Tibial nerve (tissue), 4 donors: ENCODE measurements at regions not wholly inside any gene's neighbourhood (a gene's known extent, or its start where the extent isn't known, plus 50 kb on each side); places are given as distances from the start of the nearest gene placed in this dataset.
A peak's percentile ranks its signal among the peaks of the same experiment; 100 is the strongest.
"Not testable (repeated sequence)": the region's sequence is repeated elsewhere in the genome, so short reads cannot be mapped to it uniquely, and the experiment has no call there.

Experiments used
- DNase-seq, 2 donors: peaks; one replicate each; pipeline ENCODE4 v3.0.0-alpha.2; 2019; ENCODE audit warnings: low spot score in 2 of 2
- H3K27ac ChIP-seq, 4 donors: fragments of 200-600 bp; sonication (generic) in 3 of 4; one replicate each; pipeline ENCODE4 v1.5.1; 2017 to 2019; ENCODE audit warnings: mild to moderate bottlenecking in 1 of 4
- H3K27me3 ChIP-seq, 2 donors: fragments of 200-600 bp; sonication (generic) in 1 of 2; one replicate each; pipeline versions ENCODE4 v1.5.1 to v1.6.0; 2017 to 2019
- H3K36me3 ChIP-seq, 3 donors: fragments of 200-600 bp; sonication (generic); one replicate each; pipeline ENCODE4 v1.5.1; 2018 to 2019
- H3K4me1 ChIP-seq, 4 donors: fragments of 200-600 bp; sonication (generic) in 3 of 4; one replicate each; pipeline ENCODE4 v1.5.1; 2017 to 2019
- H3K4me3 ChIP-seq, 4 donors: fragments of 200-600 bp; sonication (generic) in 3 of 4; one replicate each; pipeline ENCODE4 v1.5.1; 2017 to 2019; ENCODE audit warnings: mild to moderate bottlenecking in 1 of 4, moderate library complexity in 1 of 4
- H3K9me3 ChIP-seq, 4 donors: fragments of 200-600 bp; sonication (generic) in 3 of 4; one replicate each; pipeline ENCODE4 v1.5.1; 2017 to 2019
- EP300 ChIP-seq, 2 donors: sonication (generic); formaldehyde crosslinking; IDR thresholded peaks; one replicate each; pipeline ENCODE4 v1.6.1; 2017; ENCODE audit warnings: antibody characterized with exemption in 2 of 2, mild to moderate bottlenecking in 1 of 2
- POLR2A ChIP-seq, 2 donors: fragments of 450-650 bp; IDR thresholded peaks; one replicate each; pipeline ENCODE4 v1.6.1; 2017; ENCODE audit warnings: antibody characterized with exemption in 2 of 2, mild to moderate bottlenecking in 2 of 2, moderate library complexity in 2 of 2
- WGBS, 2 donors: methylation state at CpG; one replicate each; pipeline ENCODE4 v1.1.5; 2018; 5-methylcytosine and 5-hydroxymethylcytosine counted together
- TF ChIP-seq, protein P1 (sequence below), 5 experiments: fragments of 200-600 bp in 3 of 5; fragments of 450-650 bp in 2 of 5; sonication (generic) in 3 of 5; IDR thresholded peaks; one replicate each; pipeline ENCODE4 v1.5.1; 2016 to 2019; ENCODE audit warnings: antibody characterized with exemption in 5 of 5, mild to moderate bottlenecking in 3 of 5, moderate library complexity in 2 of 5

DNA sequence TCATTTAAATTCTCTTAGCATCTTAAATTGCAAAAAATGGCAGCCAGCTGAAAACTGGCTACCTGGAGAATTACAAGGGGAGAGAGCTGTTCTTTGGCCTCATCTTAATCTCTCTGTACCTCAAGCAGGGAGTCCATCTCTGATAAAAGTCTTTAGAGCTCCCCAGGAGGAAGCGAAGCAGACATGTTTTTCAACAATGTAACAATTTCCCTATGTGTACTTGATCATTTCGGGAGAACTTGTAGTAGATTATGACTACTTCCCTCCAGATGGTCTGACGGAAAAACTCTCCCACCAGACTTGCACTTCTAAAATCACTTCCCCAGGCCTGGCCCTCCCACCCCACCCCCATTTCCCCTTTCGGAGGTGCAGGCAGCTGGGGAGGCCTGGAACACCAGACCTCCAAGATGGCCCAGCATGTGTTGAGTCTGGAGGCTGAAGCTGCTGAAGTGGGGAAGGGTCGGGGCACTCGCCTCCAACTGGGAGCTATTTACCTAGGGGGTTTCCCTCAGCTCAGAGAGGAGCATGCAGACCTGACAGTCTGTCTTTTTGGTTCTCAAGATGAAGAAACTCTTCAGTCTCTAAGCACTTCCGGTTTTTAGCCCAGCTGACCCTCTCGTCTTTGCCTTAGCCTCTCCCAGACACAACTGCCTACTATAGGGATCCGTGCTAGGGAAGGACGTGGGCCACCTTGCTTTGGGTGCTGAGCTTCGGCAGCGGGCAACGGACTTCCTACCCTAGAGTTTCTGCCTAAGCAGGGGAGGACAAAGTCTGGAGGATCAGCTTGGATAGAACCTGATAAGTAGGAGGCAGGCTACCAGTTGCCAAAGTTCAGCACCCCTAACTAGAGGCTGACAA lies 164.0 kb upstream of the TBL1XR1 start:
- TF ChIP-seq POLR2A (IDR thresholded peaks at IDR 0.05) (no peak), EP300 (IDR thresholded peaks at IDR 0.05) (no peak)
- TF ChIP-seq, protein P1, sequence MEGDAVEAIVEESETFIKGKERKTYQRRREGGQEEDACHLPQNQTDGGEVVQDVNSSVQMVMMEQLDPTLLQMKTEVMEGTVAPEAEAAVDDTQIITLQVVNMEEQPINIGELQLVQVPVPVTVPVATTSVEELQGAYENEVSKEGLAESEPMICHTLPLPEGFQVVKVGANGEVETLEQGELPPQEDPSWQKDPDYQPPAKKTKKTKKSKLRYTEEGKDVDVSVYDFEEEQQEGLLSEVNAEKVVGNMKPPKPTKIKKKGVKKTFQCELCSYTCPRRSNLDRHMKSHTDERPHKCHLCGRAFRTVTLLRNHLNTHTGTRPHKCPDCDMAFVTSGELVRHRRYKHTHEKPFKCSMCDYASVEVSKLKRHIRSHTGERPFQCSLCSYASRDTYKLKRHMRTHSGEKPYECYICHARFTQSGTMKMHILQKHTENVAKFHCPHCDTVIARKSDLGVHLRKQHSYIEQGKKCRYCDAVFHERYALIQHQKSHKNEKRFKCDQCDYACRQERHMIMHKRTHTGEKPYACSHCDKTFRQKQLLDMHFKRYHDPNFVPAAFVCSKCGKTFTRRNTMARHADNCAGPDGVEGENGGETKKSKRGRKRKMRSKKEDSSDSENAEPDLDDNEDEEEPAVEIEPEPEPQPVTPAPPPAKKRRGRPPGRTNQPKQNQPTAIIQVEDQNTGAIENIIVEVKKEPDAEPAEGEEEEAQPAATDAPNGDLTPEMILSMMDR (IDR thresholded peaks at IDR 0.05), result no peak
- peaks cover 4 to 59% (median 35%) of the 10 kb centered on the region in 4 donors for H3K4me1 ChIP-seq
- DNase-seq, result no peak
- H3K36me3 ChIP-seq, result no peaks in the 10 kb centered on the region
- WGBS, 2 donors, result 82 to 86% methylated on average over 13 of the region's 13 CpGs
- peak overlapping the region; percentile 72 to 94 (median 86) for H3K27ac ChIP-seq
- no peaks in the 10 kb centered on the region for H3K27me3 ChIP-seq
- H3K4me3 ChIP-seq, result peak overlapping the region in 1 of 4 donors; percentile 54
- H3K9me3 ChIP-seq, result no peaks in the 10 kb centered on the region

DNA sequence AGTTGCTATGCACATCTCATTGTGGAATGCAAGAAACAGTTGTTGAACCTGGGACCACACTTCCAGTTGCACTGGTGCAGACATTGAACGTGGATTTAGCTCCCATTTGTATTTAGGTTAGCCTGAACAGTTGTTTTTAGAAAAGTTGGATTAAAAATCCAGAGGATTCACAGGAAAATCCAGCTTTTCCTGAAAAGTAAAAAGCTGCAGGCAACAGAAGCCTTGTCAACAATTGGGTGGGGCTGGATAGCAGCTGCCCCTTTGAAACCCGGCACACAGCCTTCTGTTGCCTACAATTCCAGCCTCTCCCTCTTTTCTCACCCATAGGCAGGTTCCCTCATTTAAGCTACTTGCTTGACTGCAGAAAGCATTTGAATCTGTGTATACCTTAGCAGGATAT lies 165.3 kb upstream of the TBL1XR1 start:
- no peak for DNase-seq
- TF ChIP-seq EP300 (IDR thresholded peaks at IDR 0.05), result no peak
- TF ChIP-seq, protein P1 (IDR thresholded peaks at IDR 0.05), result no peak
- no peak for TF ChIP-seq POLR2A (IDR thresholded peaks at IDR 0.05)
- Histone ChIP-seq H3K9me3 (no peaks in the 10 kb centered on the region), H3K27me3 (no peaks in the 10 kb centered on the region), H3K4me3 (no peak overlapping the region), H3K4me1 (peaks cover 0 to 46% (median 26%) of the 10 kb centered on the region in 4 donors), H3K27ac (no peak overlapping the region), H3K36me3 (no peaks in the 10 kb centered on the region)
- WGBS, 2 donors, result 62 to 66% methylated on average over 2 of the region's 2 CpGs

DNA sequence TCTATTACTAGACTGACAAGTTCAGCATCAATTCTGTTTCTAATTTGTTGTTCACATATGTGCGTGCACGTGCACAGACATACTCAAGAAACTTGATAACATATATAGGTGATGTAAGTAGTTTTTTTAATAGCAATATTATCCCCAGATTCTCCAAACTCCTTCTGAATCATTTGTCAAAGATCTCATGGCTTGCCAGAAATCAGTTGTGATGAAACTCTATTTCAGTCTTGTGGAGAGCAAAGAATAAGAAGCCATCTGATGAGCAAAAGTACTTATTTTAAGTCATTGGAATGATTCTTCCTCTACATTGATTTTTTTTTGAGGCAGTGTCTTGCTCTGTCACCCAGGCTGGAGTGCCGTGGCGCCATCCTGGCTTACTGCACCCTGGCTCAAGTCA lies 167.0 kb upstream of the TBL1XR1 start:
- Histone ChIP-seq H3K27ac (no peak overlapping the region), H3K9me3 (no peaks in the 10 kb centered on the region), H3K27me3 (no peaks in the 10 kb centered on the region), H3K4me3 (no peak overlapping the region), H3K4me1 (peaks cover 0 to 30% (median 10%) of the 10 kb centered on the region in 4 donors), H3K36me3 (no peaks in the 10 kb centered on the region)
- no peak for TF ChIP-seq POLR2A (IDR thresholded peaks at IDR 0.05)
- no peak for TF ChIP-seq EP300 (IDR thresholded peaks at IDR 0.05)
- TF ChIP-seq, protein P1 (IDR thresholded peaks at IDR 0.05), result no peak
- no peak for DNase-seq
- WGBS, 2 donors, result 95 to 97% methylated on average over 4 of the region's 4 CpGs

DNA sequence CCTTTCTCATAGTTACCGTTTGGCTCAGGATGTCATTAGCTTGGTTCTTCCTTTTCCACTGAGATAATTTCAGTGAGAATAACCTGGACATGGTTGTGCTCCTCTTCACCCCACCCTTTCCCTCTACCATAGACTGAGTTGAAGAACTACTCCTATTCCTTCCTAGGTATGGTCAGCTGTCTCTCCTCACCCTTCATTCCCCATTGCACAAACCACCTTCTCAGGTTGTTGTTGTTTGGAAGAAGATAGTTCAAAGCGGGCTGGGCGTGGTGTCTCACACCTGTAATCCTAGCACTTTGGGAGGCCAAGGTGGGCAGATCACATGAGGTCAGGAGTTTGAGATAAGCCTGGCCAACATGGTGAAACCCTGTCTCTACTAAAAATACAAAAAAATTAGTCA lies 168.0 kb upstream of the TBL1XR1 start:
- 98 to 99% methylated on average over 3 of the region's 3 CpGs for WGBS, 2 donors
- not testable (repeated sequence) for H3K27ac ChIP-seq, H3K27me3 ChIP-seq, H3K36me3 ChIP-seq, DNase-seq, H3K9me3 ChIP-seq, H3K4me3 ChIP-seq
- peaks cover 0 to 25% (median 5%) of the 10 kb centered on the region in 4 donors for H3K4me1 ChIP-seq

DNA sequence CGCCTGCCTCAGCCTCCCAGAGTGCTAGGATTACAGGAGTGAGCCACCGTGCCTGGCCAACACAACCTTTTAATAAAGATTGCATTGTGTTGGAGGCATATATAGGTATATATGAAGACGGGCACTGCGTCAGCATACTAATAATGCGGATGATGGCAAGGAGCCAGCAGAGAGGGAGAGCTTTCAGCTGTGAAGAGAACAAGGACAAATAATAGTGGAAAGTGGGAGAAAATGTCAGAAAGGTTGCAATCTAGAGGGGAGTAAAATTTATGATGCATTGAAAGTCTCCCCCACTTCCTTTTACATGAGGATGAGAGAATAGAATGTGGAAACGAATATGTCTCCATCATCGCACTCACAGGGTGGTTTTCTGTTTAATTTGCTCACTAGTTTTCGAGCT lies 170.5 kb upstream of the TBL1XR1 start:
- no peak for TF ChIP-seq POLR2A (IDR thresholded peaks at IDR 0.05)
- TF ChIP-seq EP300 (IDR thresholded peaks at IDR 0.05), result no peak
- TF ChIP-seq, protein P1 (IDR thresholded peaks at IDR 0.05), result no peak
- H3K9me3 ChIP-seq, result no peaks in the 10 kb centered on the region
- 80 to 82% methylated on average over 8 of the region's 8 CpGs for WGBS, 2 donors
- H3K36me3 ChIP-seq, result no peaks in the 10 kb centered on the region
- no peak overlapping the region for H3K27ac ChIP-seq
- no peaks in the 10 kb centered on the region for H3K27me3 ChIP-seq
- peaks cover 0 to 2% (median 0%) of the 10 kb centered on the region in 4 donors for H3K4me1 ChIP-seq
- H3K4me3 ChIP-seq, result no peak overlapping the region
- DNase-seq, result no peak
